Spleen (tissue), 11 donors: ENCODE measurements at regions not wholly inside any gene's neighbourhood (a gene's known extent, or its start where the extent isn't known, plus 50 kb on each side); places are given as distances from the start of the nearest gene placed in this dataset.

Source experiments
- DNase-seq: peaks from one replicate; pipeline ENCODE4 v3.0.0-alpha.2; 2020
- H3K27ac ChIP-seq, 8 donors: fragments of 200-600 bp; sonication (generic) in 7 of 8; 1 replicate in 4 of 8; 2 replicates in 4 of 8; pipeline versions ENCODE4 v1.5.0 to v1.8.0; 2016 to 2021; ENCODE audit warnings: inconsistent platforms in 4 of 8, mild to moderate bottlenecking in 4 of 8, moderate library complexity in 1 of 8
- H3K27me3 ChIP-seq, 7 donors: fragments of 200-600 bp; sonication (generic) in 6 of 7; replicated peaks in 1 of 7; 1 replicate in 4 of 7; 2 replicates in 3 of 7; pipeline versions ENCODE4 v1.5.0 to v1.8.0; 2016 to 2021; ENCODE audit warnings: inconsistent platforms in 3 of 7, mild to moderate bottlenecking in 1 of 7
- H3K36me3 ChIP-seq, 6 donors: fragments of 200-600 bp; sonication (generic) in 5 of 6; 1 replicate in 4 of 6; 2 replicates in 2 of 6; pipeline versions ENCODE4 v1.5.0 to v1.8.0; 2016 to 2021; ENCODE audit warnings: inconsistent platforms in 2 of 6
- H3K4me1 ChIP-seq, 6 donors: fragments of 200-600 bp; sonication (generic) in 5 of 6; 1 replicate in 3 of 6; 2 replicates in 3 of 6; pipeline versions ENCODE4 v1.5.0 to v1.8.0; 2016 to 2021; ENCODE audit warnings: inconsistent platforms in 3 of 6
- H3K4me3 ChIP-seq, 8 donors: fragments of 200-600 bp; sonication (generic) in 7 of 8; 1 replicate in 4 of 8; 2 replicates in 4 of 8; pipeline versions ENCODE4 v1.5.0 to v1.8.0; 2016 to 2021; ENCODE audit warnings: inconsistent platforms in 4 of 8, mild to moderate bottlenecking in 4 of 8, moderate library complexity in 2 of 8
- H3K9me3 ChIP-seq, 8 donors: fragments of 200-600 bp; sonication (generic) in 7 of 8; 1 replicate in 4 of 8; 2 replicates in 4 of 8; pipeline versions ENCODE4 v1.5.0 to v1.8.0; 2016 to 2021; ENCODE audit warnings: inconsistent platforms in 4 of 8
- POLR2A ChIP-seq, 3 donors: fragments of 450-650 bp; IDR thresholded peaks; one replicate each; pipeline ENCODE4 v1.5.1; 2017; ENCODE audit warnings: antibody characterized with exemption in 3 of 3, mild to moderate bottlenecking in 1 of 3
- POLR2AphosphoS5 ChIP-seq, 3 donors: sonication (generic); formaldehyde crosslinking; IDR thresholded peaks; one replicate each; pipeline ENCODE4 v1.5.1; 2017; ENCODE audit warnings: antibody characterized with exemption in 3 of 3
- WGBS, 5 donors: extraction: QIAGEN DNeasy Blood & Tissue Kit in 3 of 5; methylation state at CpG; one replicate each; pipeline versions ENCODE4 v1.1.5 to v1.1.7; 2013 to 2018; 5-methylcytosine and 5-hydroxymethylcytosine counted together
- intact Hi-C: fragments of 100-400 bp; cut with DNase I; formaldehyde crosslinking; loops from one replicate; pipeline ENCODE4 v1.15.0; 2023; ENCODE audit warnings: low total_unique reads
- TF ChIP-seq, protein P1 (sequence below), 11 experiments: fragments of 200-600 bp in 7 of 11; fragments of 450-650 bp in 4 of 11; sonication (generic) in 4 of 11; IDR thresholded peaks in 8 of 11; conservative IDR thresholded peaks in 3 of 11; 1 replicate in 7 of 11; 2 replicates in 4 of 11; pipeline versions ENCODE4 v1.4.0 to v1.8.0; 2016 to 2021; ENCODE audit warnings: antibody characterized with exemption in 11 of 11, inconsistent platforms in 4 of 11, mild to moderate bottlenecking in 1 of 11
- donor health status: healthy with polysubstance abuse.
- donor health status: DM: no; HTN: no; CAD: no; lungs with moderate emphysema.
- donor health status: DM: no; HTN: no; CAD: no.
- donor health status: Bipolar disorder and iron deficiency.
- donor health status: healthy.
- donor health status: DM: no; HTN: no; CAD: no.
- donor health status: DM: yes; HTN: yes; CAD: no.

DNA sequence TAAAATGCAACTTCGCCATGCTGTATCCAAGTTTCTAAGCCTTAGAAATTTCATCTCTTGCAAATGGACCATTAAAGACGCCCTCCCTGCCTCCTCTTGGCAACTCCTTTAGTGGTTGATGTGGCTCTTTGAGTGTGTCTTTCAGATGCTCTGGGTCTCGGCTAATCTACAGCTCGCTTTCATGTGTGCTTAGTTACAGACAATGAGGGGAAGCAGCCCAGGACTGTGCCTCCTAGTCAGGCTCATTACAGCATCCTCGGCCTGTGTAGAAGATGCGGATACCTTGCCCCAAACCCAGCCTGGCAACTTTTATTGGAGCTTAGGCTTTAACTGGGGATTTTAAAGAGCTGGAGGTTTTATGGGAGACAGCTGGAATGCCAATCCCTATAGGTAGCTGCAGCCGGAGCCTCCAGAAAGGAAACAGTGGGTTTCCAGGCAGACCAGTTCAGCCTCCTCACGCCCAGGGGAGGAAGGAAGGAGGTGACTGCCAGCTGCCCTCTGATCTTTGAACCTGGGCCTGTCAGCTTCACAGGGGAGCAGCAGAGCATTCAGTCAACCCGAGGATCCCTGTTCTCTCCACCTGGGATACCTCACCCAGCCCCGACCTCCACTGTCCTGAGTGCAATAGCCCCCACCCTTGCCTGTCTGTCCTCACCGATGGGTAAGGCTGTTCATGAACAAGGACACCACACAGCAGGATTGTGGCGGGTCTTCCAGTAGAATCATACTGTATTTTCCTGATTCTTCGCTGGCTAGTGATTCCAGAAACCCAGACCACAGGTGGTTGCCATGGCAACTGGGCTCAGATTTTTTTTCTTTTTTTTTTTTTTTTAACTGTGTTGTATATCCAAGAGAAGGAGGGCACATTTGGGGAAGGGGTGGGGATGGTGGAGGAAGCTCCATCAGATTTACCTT lies 638.5 kb downstream of the MED13L start:
- H3K27ac ChIP-seq = no peak overlapping the region
- TF ChIP-seq POLR2AphosphoS5 (IDR thresholded peaks at IDR 0.05) (no peak), POLR2A (IDR thresholded peaks at IDR 0.05) (no peak)
- TF ChIP-seq, protein P1, sequence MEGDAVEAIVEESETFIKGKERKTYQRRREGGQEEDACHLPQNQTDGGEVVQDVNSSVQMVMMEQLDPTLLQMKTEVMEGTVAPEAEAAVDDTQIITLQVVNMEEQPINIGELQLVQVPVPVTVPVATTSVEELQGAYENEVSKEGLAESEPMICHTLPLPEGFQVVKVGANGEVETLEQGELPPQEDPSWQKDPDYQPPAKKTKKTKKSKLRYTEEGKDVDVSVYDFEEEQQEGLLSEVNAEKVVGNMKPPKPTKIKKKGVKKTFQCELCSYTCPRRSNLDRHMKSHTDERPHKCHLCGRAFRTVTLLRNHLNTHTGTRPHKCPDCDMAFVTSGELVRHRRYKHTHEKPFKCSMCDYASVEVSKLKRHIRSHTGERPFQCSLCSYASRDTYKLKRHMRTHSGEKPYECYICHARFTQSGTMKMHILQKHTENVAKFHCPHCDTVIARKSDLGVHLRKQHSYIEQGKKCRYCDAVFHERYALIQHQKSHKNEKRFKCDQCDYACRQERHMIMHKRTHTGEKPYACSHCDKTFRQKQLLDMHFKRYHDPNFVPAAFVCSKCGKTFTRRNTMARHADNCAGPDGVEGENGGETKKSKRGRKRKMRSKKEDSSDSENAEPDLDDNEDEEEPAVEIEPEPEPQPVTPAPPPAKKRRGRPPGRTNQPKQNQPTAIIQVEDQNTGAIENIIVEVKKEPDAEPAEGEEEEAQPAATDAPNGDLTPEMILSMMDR (IDR thresholded peaks at IDR 0.05 in 8 of 11, conservative IDR thresholded peaks at IDR 0.05 in 3 of 11) = no peak
- DNase-seq = no peak
- no peaks in the 10 kb centered on the region for H3K9me3 ChIP-seq
- WGBS, 5 donors = 36 to 43% (median 39%) methylated on average over 12 to 13 of the region's 13 CpGs
- intact Hi-C loops = no loop called here
- no peaks in the 10 kb centered on the region for H3K4me1 ChIP-seq
- no peak overlapping the region for H3K4me3 ChIP-seq
- no peaks in the 10 kb centered on the region for H3K36me3 ChIP-seq
- H3K27me3 ChIP-seq = peaks cover 0 to 21% (median 0%) of the 10 kb centered on the region in 7 donors

DNA sequence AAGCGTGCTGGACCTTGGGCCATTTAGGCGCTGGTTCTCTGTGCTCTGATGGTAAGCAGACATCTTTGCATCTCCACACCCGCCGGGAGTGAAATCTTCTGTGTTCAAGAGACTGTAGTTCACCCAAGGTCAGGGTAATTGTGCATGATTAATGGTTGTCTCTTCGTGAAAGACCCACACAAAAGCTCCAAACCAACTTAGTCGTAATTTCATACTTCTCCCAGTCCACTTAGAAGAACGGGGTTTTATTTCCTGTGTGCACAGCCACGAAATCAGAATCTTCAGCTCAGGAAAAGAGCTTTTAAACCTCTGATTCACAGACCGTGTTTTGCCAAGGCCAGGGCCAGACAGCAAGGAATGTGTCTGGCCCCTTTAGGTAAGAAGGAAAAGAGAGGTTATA lies 640.9 kb downstream of the MED13L start:
- Histone ChIP-seq H3K27me3 (peaks cover 0 to 15% (median 0%) of the 10 kb centered on the region in 7 donors), H3K27ac (no peak overlapping the region), H3K4me1 (no peaks in the 10 kb centered on the region), H3K9me3 (no peaks in the 10 kb centered on the region), H3K36me3 (no peaks in the 10 kb centered on the region), H3K4me3 (no peak overlapping the region)
- 31 to 47% (median 39%) methylated on average over 9 of the region's 9 CpGs for WGBS, 5 donors
- intact Hi-C loops = no loop called here
- DNase-seq = no peak
- no peak for TF ChIP-seq POLR2AphosphoS5 (IDR thresholded peaks at IDR 0.05)
- TF ChIP-seq POLR2A (IDR thresholded peaks at IDR 0.05) = no peak
- TF ChIP-seq, protein P1 (IDR thresholded peaks at IDR 0.05 in 8 of 11, conservative IDR thresholded peaks at IDR 0.05 in 3 of 11) = no peak

DNA sequence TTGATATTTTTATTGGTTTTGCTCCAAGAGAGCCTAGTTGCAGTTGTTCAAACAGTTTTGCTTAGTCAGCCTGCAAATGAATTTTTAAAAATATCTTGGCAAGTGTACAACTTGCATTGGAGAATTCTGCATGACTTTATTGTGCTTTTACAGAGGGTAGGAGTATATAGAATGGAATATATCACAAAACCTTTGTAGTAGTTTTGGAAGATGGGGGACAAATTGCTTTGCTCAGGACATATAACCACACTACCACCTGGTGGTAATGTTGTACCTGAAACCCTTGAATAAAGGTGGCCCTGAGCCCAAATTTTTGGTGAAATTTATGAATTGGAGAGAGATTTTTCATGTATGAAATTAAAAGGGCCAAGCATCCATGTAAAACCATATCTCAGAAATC lies 645.2 kb downstream of the MED13L start:
- H3K36me3 ChIP-seq = no peaks in the 10 kb centered on the region
- intact Hi-C loops = no loop called here
- no peak for DNase-seq
- H3K27ac ChIP-seq = no peak overlapping the region
- TF ChIP-seq, protein P1 (IDR thresholded peaks at IDR 0.05 in 8 of 11, conservative IDR thresholded peaks at IDR 0.05 in 3 of 11) = no peak
- TF ChIP-seq POLR2A (IDR thresholded peaks at IDR 0.05) (no peak), POLR2AphosphoS5 (IDR thresholded peaks at IDR 0.05) (no peak)
- no peak overlapping the region for H3K4me3 ChIP-seq
- H3K9me3 ChIP-seq = peaks cover 0 to 6% (median 0%) of the 10 kb centered on the region in 8 donors
- no peaks in the 10 kb centered on the region for H3K27me3 ChIP-seq
- no peaks in the 10 kb centered on the region for H3K4me1 ChIP-seq

DNA sequence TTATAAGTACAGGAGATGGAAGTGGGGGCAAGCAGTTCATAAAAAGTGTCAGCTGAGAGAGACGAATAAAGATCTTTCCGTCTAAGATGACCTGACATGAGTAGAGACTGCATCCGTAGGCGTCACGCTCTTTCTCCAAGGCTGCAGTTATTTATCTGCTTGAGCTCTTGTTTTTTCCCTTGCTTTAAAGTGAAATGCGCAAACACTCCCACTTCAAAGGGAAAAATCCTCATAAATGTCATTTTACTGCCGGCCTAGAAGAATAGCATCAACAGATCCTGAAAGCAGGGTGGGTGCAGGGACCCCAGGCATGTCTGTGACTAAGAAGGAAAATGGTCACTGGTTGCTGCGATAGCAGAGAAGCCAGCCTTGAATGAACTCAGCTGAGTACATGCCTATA lies 647.4 kb downstream of the MED13L start:
- no peak for TF ChIP-seq POLR2AphosphoS5 (IDR thresholded peaks at IDR 0.05)
- TF ChIP-seq POLR2A (IDR thresholded peaks at IDR 0.05) = no peak
- TF ChIP-seq, protein P1 (IDR thresholded peaks at IDR 0.05 in 8 of 11, conservative IDR thresholded peaks at IDR 0.05 in 3 of 11) = no peak
- Histone ChIP-seq H3K4me3 (no peak overlapping the region), H3K36me3 (no peaks in the 10 kb centered on the region), H3K9me3 (peaks cover 0 to 11% (median 4%) of the 10 kb centered on the region in 8 donors), H3K27ac (no peak overlapping the region), H3K27me3 (peaks cover 0 to under 1% (median 0%) of the 10 kb centered on the region in 7 donors), H3K4me1 (no peaks in the 10 kb centered on the region)
- no peak for DNase-seq
- WGBS, 5 donors = 65 to 84% (median 76%) methylated on average over 8 of the region's 8 CpGs
- intact Hi-C loops = no loop called here
